GM23248 (cell line): ENCODE measurements at regions not wholly inside any gene's neighbourhood (a gene's known extent, or its start where the extent isn't known, plus 50 kb on each side); places are given as distances from the start of the nearest gene placed in this dataset.

Source experiments
- DNase-seq: peaks from one replicate; pipeline ENCODE4 v3.0.0-alpha.2; 2015
- H2AFZ ChIP-seq: fragments of 200-600 bp; sonication (generic); 2 replicates; pipeline ENCODE4 v1.6.1; 2016; ENCODE audit warnings: antibody characterized with exemption
- H3F3A ChIP-seq: fragments of 200-600 bp; sonication (generic); 2 replicates; pipeline ENCODE4 v1.6.1; 2016; ENCODE audit warnings: mild to moderate bottlenecking, antibody characterized with exemption, mixed run types; ENCODE audit not compliant: insufficient read depth
- H3K27ac ChIP-seq: fragments of 200-600 bp; sonication (generic); 2 replicates; pipeline ENCODE4 v1.5.1; 2016; ENCODE audit warnings: mild to moderate bottlenecking
- H3K27me3 ChIP-seq: fragments of 200-600 bp; sonication (generic); replicated peaks from 2 replicates; pipeline ENCODE4 v1.6.1; 2016; ENCODE audit warnings: mild to moderate bottlenecking; ENCODE audit not compliant: insufficient read depth
- H3K36me3 ChIP-seq: fragments of 200-600 bp; sonication (generic); 2 replicates; pipeline ENCODE4 v1.6.1; 2016; ENCODE audit warnings: low read depth, mild to moderate bottlenecking
- H3K4me1 ChIP-seq: fragments of 200-600 bp; sonication (generic); 2 replicates; pipeline ENCODE4 v1.6.1; 2016; ENCODE audit warnings: mild to moderate bottlenecking; ENCODE audit not compliant: insufficient read depth
- H3K4me2 ChIP-seq: fragments of 200-600 bp; sonication (generic); one replicate; pipeline ENCODE4 v1.6.1; 2016; ENCODE audit warnings: mild to moderate bottlenecking; ENCODE audit not compliant: unreplicated experiment
- H3K4me3 ChIP-seq: fragments of 200-600 bp; sonication (generic); 2 replicates; pipeline ENCODE4 v1.5.1; 2016; ENCODE audit warnings: mild to moderate bottlenecking
- H3K79me2 ChIP-seq: fragments of 200-600 bp; sonication (generic); 2 replicates; pipeline ENCODE4 v1.6.1; 2016; ENCODE audit warnings: mild to moderate bottlenecking; ENCODE audit not compliant: insufficient read depth
- H3K9ac ChIP-seq: fragments of 200-600 bp; sonication (generic); 2 replicates; pipeline ENCODE4 v1.6.1; 2016; ENCODE audit warnings: mild to moderate bottlenecking
- H3K9me2 ChIP-seq: fragments of 200-600 bp; sonication (generic); 2 replicates; pipeline ENCODE4 v1.6.1; 2016; ENCODE audit warnings: mixed run types, mild to moderate bottlenecking, moderate library complexity; ENCODE audit not compliant: insufficient read depth
- H3K9me3 ChIP-seq: fragments of 200-600 bp; sonication (generic); one replicate; pipeline ENCODE4 v1.6.1; 2017; ENCODE audit warnings: low read depth
- H4K20me1 ChIP-seq: fragments of 200-600 bp; sonication (generic); 2 replicates; pipeline ENCODE4 v1.6.0; 2016; ENCODE audit not compliant: insufficient read depth
- EZH2 ChIP-seq: fragments of 200-600 bp; sonication (generic); IDR thresholded peaks from 2 replicates; pipeline ENCODE4 v1.6.1; 2018; ENCODE audit warnings: antibody characterized with exemption, mild to moderate bottlenecking; ENCODE audit not compliant: insufficient read depth, poor library complexity, severe bottlenecking
- EZH2phosphoT487 ChIP-seq: fragments of 200-600 bp; sonication (generic); IDR thresholded peaks from 2 replicates; pipeline ENCODE4 v1.6.1; 2018; ENCODE audit warnings: antibody characterized with exemption, moderate library complexity, mild to moderate bottlenecking, low read depth; ENCODE audit not compliant: insufficient read depth
- WGBS, 2 experiments: methylation state at CpG; one replicate each; pipeline ENCODE4 v1.1.6; 2015 to 2017; ENCODE audit warnings: low lambda C conversion rate in 2 of 2, low coverage in 1 of 2; ENCODE audit errors: missing lambda C conversion rate in 2 of 2; 5-methylcytosine and 5-hydroxymethylcytosine counted together
- in situ Hi-C: fragments of 300-500 bp; cut with MboI; formaldehyde crosslinking; loops from 2 replicates; pipeline ENCODE4 v1.15.0; 2020

GRCh38 chr1:228930479-228930957, 195.2 kb downstream of the RHOU start:
- Histone ChIP-seq H3F3A (no peaks in the 10 kb centered on the region), H3K4me2 (no peak overlapping the region), H2AFZ (no peak overlapping the region), H3K4me1 (no peaks in the 10 kb centered on the region), H3K9ac (no peak overlapping the region), H3K36me3 (no peaks in the 10 kb centered on the region), H3K79me2 (no peaks in the 10 kb centered on the region), H4K20me1 (no peaks in the 10 kb centered on the region), H3K9me3 (no peaks in the 10 kb centered on the region), H3K27me3 (peaks cover 16% of the 10 kb centered on the region), H3K9me2 (no peaks in the 10 kb centered on the region), H3K4me3 (no peak overlapping the region), H3K27ac (no peak overlapping the region)
- no peak for DNase-seq
- WGBS, 2 experiments: 34 to 37% methylated on average over 10 of the region's 10 CpGs
- TF ChIP-seq EZH2phosphoT487 (no peak), EZH2 (no peak)
- in situ Hi-C loops: no loop called here

DNA sequence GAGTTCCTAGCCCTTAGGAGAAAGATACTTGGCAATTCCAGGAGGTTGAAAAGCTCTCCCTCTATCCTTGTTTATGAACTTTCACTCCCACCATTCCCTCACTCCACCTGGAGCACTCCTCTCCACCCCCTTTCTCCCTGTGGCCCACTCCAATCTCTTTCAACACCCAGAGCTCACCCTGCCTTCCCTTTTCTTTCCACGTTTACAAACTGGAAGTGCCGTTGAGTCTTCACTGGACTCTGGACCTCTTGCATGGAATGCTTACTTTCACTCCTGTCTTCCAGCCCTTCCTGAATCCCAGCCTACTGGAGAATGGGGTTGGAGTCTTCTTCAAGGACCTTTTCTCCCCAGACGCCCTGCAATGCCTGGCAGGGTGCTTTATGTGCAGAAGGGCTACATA, 198.5 kb downstream of the RHOU start:
- no peaks in the 10 kb centered on the region for H3K9me2 ChIP-seq
- H3K4me2 ChIP-seq: no peak overlapping the region
- H3K36me3 ChIP-seq: no peaks in the 10 kb centered on the region
- H3K27ac ChIP-seq: no peak overlapping the region
- WGBS, 2 experiments: 50 to 54% methylated on average over 3 of the region's 3 CpGs
- H3K4me1 ChIP-seq: no peaks in the 10 kb centered on the region
- no peak overlapping the region for H3K4me3 ChIP-seq
- no peak overlapping the region for H3K9ac ChIP-seq
- H3K79me2 ChIP-seq: no peaks in the 10 kb centered on the region
- no peaks in the 10 kb centered on the region for H3K9me3 ChIP-seq
- in situ Hi-C loops: no loop called here
- H2AFZ ChIP-seq: no peak overlapping the region
- H3K27me3 ChIP-seq: peaks cover 16% of the 10 kb centered on the region
- TF ChIP-seq EZH2 (no peak), EZH2phosphoT487 (no peak)
- no peaks in the 10 kb centered on the region for H3F3A ChIP-seq
- DNase-seq: no peak
- H4K20me1 ChIP-seq: no peaks in the 10 kb centered on the region

GRCh38 chr1:228935198-228935663, 200.0 kb downstream of the RHOU start:
- no peaks in the 10 kb centered on the region for H3K9me3 ChIP-seq
- in situ Hi-C loops: no loop called here

DNA sequence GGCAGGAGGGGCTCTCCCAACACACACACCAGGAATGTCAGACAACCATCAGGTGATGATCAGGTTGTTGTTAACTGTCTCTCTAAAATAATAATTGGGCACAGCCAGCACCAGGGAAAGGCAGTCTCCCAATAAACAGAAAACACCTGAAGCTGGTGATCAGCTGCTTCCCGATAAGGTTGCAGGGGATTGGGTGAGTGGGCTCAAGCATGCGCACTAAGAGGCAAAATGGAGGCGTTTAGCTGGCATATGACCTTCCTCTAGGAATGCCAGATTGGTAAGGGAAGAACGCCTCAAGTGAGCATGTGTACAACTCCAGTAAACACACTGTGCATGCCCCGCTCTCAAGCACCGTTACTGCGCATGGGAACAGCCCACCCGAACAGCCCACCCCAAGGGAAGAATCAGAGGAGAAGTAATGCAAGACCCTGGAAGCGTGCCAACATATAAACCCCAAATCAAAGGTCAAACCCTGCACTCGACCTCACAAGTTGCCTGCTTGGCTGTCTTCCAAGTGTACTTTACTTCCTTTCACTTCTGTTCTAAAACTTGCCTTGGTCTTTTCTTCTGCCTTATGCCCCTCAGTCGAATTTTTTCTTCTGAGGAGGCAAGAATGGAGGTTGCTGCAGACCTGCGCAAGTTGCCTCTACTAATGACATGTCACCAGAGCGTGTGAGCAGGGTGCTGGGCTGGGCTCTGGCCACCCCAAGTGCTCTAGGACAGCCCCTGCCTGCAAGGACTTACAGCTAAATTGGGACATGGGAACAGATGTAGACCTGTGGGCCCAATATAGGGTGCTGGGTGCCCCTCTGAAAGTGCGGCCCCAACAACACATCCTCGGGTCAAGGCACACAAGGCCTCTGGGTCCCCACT, 200.8 kb downstream of the RHOU start:
- Histone ChIP-seq H3K27ac (no peak overlapping the region), H3K4me2 (no peak overlapping the region), H4K20me1 (no peaks in the 10 kb centered on the region), H3K9me2 (no peaks in the 10 kb centered on the region), H3K9ac (no peak overlapping the region), H3K36me3 (no peaks in the 10 kb centered on the region), H2AFZ (no peak overlapping the region), H3K4me3 (no peak overlapping the region), H3K27me3 (peaks cover 7% of the 10 kb centered on the region; the same call in 1 of the 2 replicates), H3K79me2 (no peaks in the 10 kb centered on the region), H3K9me3 (no peaks in the 10 kb centered on the region), H3F3A (no peaks in the 10 kb centered on the region), H3K4me1 (no peaks in the 10 kb centered on the region)
- WGBS, 2 experiments: 62 to 66% methylated on average over 15 of the region's 15 CpGs
- in situ Hi-C loops: no loop called here
- TF ChIP-seq EZH2phosphoT487 (no peak), EZH2 (no peak)
- no peak for DNase-seq

More at GRCh38 chr1:228935198-228935663, 200.0 kb downstream of the RHOU start:
- no peaks in the 10 kb centered on the region for H3K79me2 ChIP-seq
- no peaks in the 10 kb centered on the region for H3F3A ChIP-seq
- H3K36me3 ChIP-seq: no peaks in the 10 kb centered on the region
- H3K9me2 ChIP-seq: no peaks in the 10 kb centered on the region
- H3K4me1 ChIP-seq: no peaks in the 10 kb centered on the region
- H3K4me2 ChIP-seq: no peak overlapping the region
- H3K4me3 ChIP-seq: no peak overlapping the region
- 55 to 57% methylated on average over 4 of the region's 4 CpGs for WGBS, 2 experiments
- H3K27me3 ChIP-seq: peaks cover 11% of the 10 kb centered on the region
- no peak overlapping the region for H3K9ac ChIP-seq
- TF ChIP-seq EZH2phosphoT487 (no peak), EZH2 (no peak)
- DNase-seq: no peak
- no peak overlapping the region for H3K27ac ChIP-seq
- no peak overlapping the region for H2AFZ ChIP-seq
- no peaks in the 10 kb centered on the region for H4K20me1 ChIP-seq
